CD14-positive monocyte (primary cell): ENCODE measurements at regions not wholly inside any gene's neighbourhood (a gene's known extent, or its start where the extent isn't known, plus 50 kb on each side); places are given as distances from the start of the nearest gene placed in this dataset.

ENCODE experiments used
- DNase-seq, 3 donors: peaks; one replicate each; pipeline ENCODE4 v3.0.0-alpha.2; 2011 to 2022
- H2AFZ ChIP-seq: 2 replicates; pipeline ENCODE4 v1.6.0; 2012; ENCODE audit warnings: mild to moderate bottlenecking, low read depth, low read length, inconsistent platforms; ENCODE audit not compliant: insufficient read depth, poor library complexity, severe bottlenecking
- H3K27ac ChIP-seq, 2 donors: 1 replicate in 1 of 2; 2 replicates in 1 of 2; pipeline ENCODE4 v1.5.1; 2012 to 2013; ENCODE audit warnings: low read length in 2 of 2, control low read depth in 1 of 2, inconsistent platforms in 1 of 2, low read depth in 1 of 2, mild to moderate bottlenecking in 1 of 2
- H3K27me3 ChIP-seq, 2 donors: one replicate each; pipeline versions ENCODE4 v1.6.0 to v1.6.1; 2011 to 2013; ENCODE audit warnings: low read length in 2 of 2; ENCODE audit not compliant: control insufficient read depth in 2 of 2, insufficient read depth in 2 of 2
- H3K36me3 ChIP-seq, 2 donors: replicated peaks in 1 of 2; 1 replicate in 1 of 2; 2 replicates in 1 of 2; pipeline versions ENCODE4 v1.5.1 to v1.6.1; 2012 to 2013; ENCODE audit warnings: low read length in 2 of 2, control low read depth in 1 of 2, inconsistent platforms in 1 of 2, mild to moderate bottlenecking in 1 of 2; ENCODE audit not compliant: insufficient read depth in 2 of 2, control insufficient read depth in 1 of 2
- H3K4me1 ChIP-seq, 2 donors: 1 replicate in 1 of 2; 2 replicates in 1 of 2; pipeline versions ENCODE4 v1.5.1 to v1.6.1; 2012 to 2013; ENCODE audit warnings: low read length in 2 of 2, control low read depth in 1 of 2, inconsistent platforms in 1 of 2, mild to moderate bottlenecking in 1 of 2, moderate library complexity in 1 of 2; ENCODE audit not compliant: insufficient read depth in 2 of 2, control insufficient read depth in 1 of 2
- H3K4me2 ChIP-seq: replicated peaks from 2 replicates; pipeline ENCODE3; 2012; ENCODE audit warnings: low read length, moderate library complexity, mild to moderate bottlenecking; ENCODE audit not compliant: poor library complexity, severe bottlenecking; ENCODE audit errors: extremely low read depth
- H3K4me3 ChIP-seq, 3 experiments: fragments of 200-600 bp in 1 of 3; sonication (generic) in 1 of 3; replicated peaks in 1 of 3; 1 replicate in 2 of 3; 2 replicates in 1 of 3; pipeline ENCODE4 v1.5.1; 2011 to 2013; ENCODE audit warnings: low read length in 3 of 3, mild to moderate bottlenecking in 3 of 3, control low read depth in 2 of 3, low read depth in 2 of 3, inconsistent platforms in 1 of 3, moderate library complexity in 1 of 3
- H3K79me2 ChIP-seq: 2 replicates; pipeline ENCODE4 v1.6.0; 2012; ENCODE audit warnings: mild to moderate bottlenecking, control low read depth, inconsistent platforms, low read length, moderate library complexity; ENCODE audit not compliant: insufficient read depth
- H3K9ac ChIP-seq: 2 replicates; pipeline ENCODE4 v1.6.0; 2017; ENCODE audit warnings: low read length, mild to moderate bottlenecking; ENCODE audit not compliant: insufficient read depth, poor library complexity, severe bottlenecking
- H3K9me3 ChIP-seq, 2 donors: replicated peaks in 1 of 2; 1 replicate in 1 of 2; 2 replicates in 1 of 2; pipeline versions ENCODE4 v1.5.1 to v1.6.1; 2012 to 2013; ENCODE audit warnings: low read length in 2 of 2, control low read depth in 1 of 2; ENCODE audit not compliant: control insufficient read depth in 1 of 2, insufficient read depth in 1 of 2
- H4K20me1 ChIP-seq: 2 replicates; pipeline ENCODE4 v1.6.0; 2012; ENCODE audit warnings: mild to moderate bottlenecking, low read length, control low read depth, moderate library complexity; ENCODE audit not compliant: insufficient read depth
- H3K27ac Mint-ChIP-seq, 7 donors: one replicate each; pipeline ENCODE4 v1.8.0; 2020; ENCODE audit warnings: mild to moderate bottlenecking in 7 of 7, mixed read lengths in 7 of 7, moderate library complexity in 6 of 7, inconsistent platforms in 2 of 7
- H3K27me3 Mint-ChIP-seq, 3 donors: one replicate each; pipeline ENCODE4 v1.8.0; 2021 to 2022; ENCODE audit warnings: low read depth in 3 of 3, mild to moderate bottlenecking in 3 of 3, mixed read lengths in 3 of 3, moderate library complexity in 3 of 3, inconsistent platforms in 1 of 3
- H3K36me3 Mint-ChIP-seq, 2 donors: one replicate each; pipeline ENCODE4 v1.8.0; 2020; ENCODE audit warnings: mixed read lengths in 2 of 2, inconsistent platforms in 1 of 2, mild to moderate bottlenecking in 1 of 2
- H3K4me1 Mint-ChIP-seq: one replicate; pipeline ENCODE4 v1.8.0; 2020; ENCODE audit warnings: mild to moderate bottlenecking, mixed read lengths
- H3K4me3 Mint-ChIP-seq, 2 donors: one replicate each; pipeline ENCODE4 v1.8.0; 2020; ENCODE audit warnings: mild to moderate bottlenecking in 2 of 2, mixed read lengths in 2 of 2, moderate library complexity in 1 of 2
- H3K9me3 Mint-ChIP-seq, 7 donors: one replicate each; pipeline ENCODE4 v1.8.0; 2020 to 2022; ENCODE audit warnings: mixed read lengths in 7 of 7, mild to moderate bottlenecking in 6 of 7, moderate library complexity in 6 of 7, inconsistent platforms in 2 of 7
- CTCF ChIP-seq: fragments of 200-600 bp; IDR thresholded peaks from one replicate; pipeline ENCODE4 v1.8.0; 2022; ENCODE audit warnings: antibody characterized with exemption, mild to moderate bottlenecking
- WGBS: methylation state at CpG from one replicate; pipeline ENCODE4 v1.1.5; 2013; ENCODE audit warnings: missing lambda C conversion rate; ENCODE audit not compliant: insufficient coverage; 5-methylcytosine and 5-hydroxymethylcytosine counted together
- intact Hi-C, 2 donors: fragments of 100-400 bp; cut with micrococcal nuclease; formaldehyde crosslinking; loops; one replicate each; pipeline versions ENCODE4 v1.15.0 to v1.15.1; 2023

- Histone ChIP-seq H3K9me3 (no peaks in the 10 kb centered on the region), H3K4me1 (no peaks in the 10 kb centered on the region), H4K20me1 (no peaks in the 10 kb centered on the region), H3K4me2 (no peak overlapping the region), H3K4me3 (no peak overlapping the region), H3K9ac (no peak overlapping the region), H2AFZ (no peak overlapping the region), H3K27me3 (no peaks in the 10 kb centered on the region), H3K27ac (no peak overlapping the region), H3K36me3 (no peaks in the 10 kb centered on the region), H3K79me2 (no peaks in the 10 kb centered on the region)
- H3K4me3 Mint-ChIP-seq = no peak overlapping the region
- peaks cover 0 to 3% (median 0%) of the 10 kb centered on the region in 7 donors for H3K9me3 Mint-ChIP-seq
- intact Hi-C loops = no loop called here
- TF ChIP-seq CTCF = no peak
- peaks cover 5 to 17% (median 10%) of the 10 kb centered on the region in 3 donors for H3K27me3 Mint-ChIP-seq
- H3K27ac Mint-ChIP-seq = no peak overlapping the region
- DNase-seq = no peak
- no peaks in the 10 kb centered on the region for H3K36me3 Mint-ChIP-seq
- 82% methylated on average over 2 of the region's 2 CpGs for WGBS
- H3K4me1 Mint-ChIP-seq = no peaks in the 10 kb centered on the region
Observed at GRCh38 chr6:37763413-37763812, 56.1 kb upstream of the ZFAND3 start.

- intact Hi-C loops = no loop called here
- no peak overlapping the region for H2AFZ ChIP-seq
- Mint-ChIP-seq H3K9me3 (peaks cover 0 to 3% (median 0%) of the 10 kb centered on the region in 7 donors), H3K4me3 (no peak overlapping the region), H3K27ac (no peak overlapping the region), H3K4me1 (no peaks in the 10 kb centered on the region), H3K27me3 (peaks cover 5 to 16% (median 10%) of the 10 kb centered on the region in 3 donors), H3K36me3 (no peaks in the 10 kb centered on the region)
- H3K9me3 ChIP-seq = no peaks in the 10 kb centered on the region
- H4K20me1 ChIP-seq = no peaks in the 10 kb centered on the region
- H3K36me3 ChIP-seq = no peaks in the 10 kb centered on the region
- H3K4me3 ChIP-seq = no peak overlapping the region
- WGBS = 90% methylated on average over 3 of the region's 4 CpGs
- no peak overlapping the region for H3K27ac ChIP-seq
- no peak overlapping the region for H3K4me2 ChIP-seq
- no peak for TF ChIP-seq CTCF
- H3K4me1 ChIP-seq = no peaks in the 10 kb centered on the region
- H3K27me3 ChIP-seq = no peaks in the 10 kb centered on the region
- DNase-seq = no peak
- H3K79me2 ChIP-seq = no peaks in the 10 kb centered on the region
- H3K9ac ChIP-seq = no peak overlapping the region
Observed at GRCh38 chr6:37762806-37763205, 56.7 kb upstream of the ZFAND3 start.
